HepG2 (cell line): ENCODE measurements at regions not wholly inside any gene's neighbourhood (a gene's known extent, or its start where the extent isn't known, plus 50 kb on each side); places are given as distances from the start of the nearest gene placed in this dataset.

ENCODE experiments used
- BORCS8-MEF2B ChIP-seq: sonication (generic); formaldehyde crosslinking; IDR thresholded peaks from 2 replicates; pipeline ENCODE4 v1.8.0; 2022; ENCODE audit warnings: mild to moderate bottlenecking, missing genetic modification reagents
- ZKSCAN5 ChIP-seq: sonication (generic); formaldehyde crosslinking; IDR thresholded peaks from 2 replicates; pipeline ENCODE4 v1.5.1; 2020; ENCODE audit warnings: mild to moderate bottlenecking, missing genetic modification reagents
- ZNF12 ChIP-seq: sonication (generic); formaldehyde crosslinking; IDR thresholded peaks from 2 replicates; pipeline ENCODE4 v1.5.0; 2020; ENCODE audit warnings: missing genetic modification reagents
- ZNF737 ChIP-seq: sonication (generic); formaldehyde crosslinking; IDR thresholded peaks from 2 replicates; pipeline ENCODE4 v1.5.0; 2020; ENCODE audit warnings: missing genetic modification reagents, mild to moderate bottlenecking, borderline replicate concordance
- ZNF790 ChIP-seq: sonication (generic); formaldehyde crosslinking; IDR thresholded peaks from 2 replicates; pipeline ENCODE4 v1.8.0; 2022; ENCODE audit warnings: missing genetic modification reagents, mild to moderate bottlenecking, borderline replicate concordance
- TF ChIP-seq, protein P1 (sequence below): IDR thresholded peaks from 2 replicates; pipeline ENCODE4 v1.6.1; 2016; ENCODE audit warnings: low read depth, missing genetic modification reagents, missing compliant biosample characterization
- TF ChIP-seq, protein P2 (sequence below): sonication (generic); formaldehyde crosslinking; IDR thresholded peaks from 2 replicates; pipeline ENCODE4 v1.5.0; 2020; ENCODE audit warnings: missing genetic modification reagents
- TF ChIP-seq, protein P3 (sequence below): sonication (generic); formaldehyde crosslinking; IDR thresholded peaks from 2 replicates; pipeline ENCODE4 v1.5.1; 2020; ENCODE audit warnings: mild to moderate bottlenecking, missing genetic modification reagents, moderate library complexity

DNA sequence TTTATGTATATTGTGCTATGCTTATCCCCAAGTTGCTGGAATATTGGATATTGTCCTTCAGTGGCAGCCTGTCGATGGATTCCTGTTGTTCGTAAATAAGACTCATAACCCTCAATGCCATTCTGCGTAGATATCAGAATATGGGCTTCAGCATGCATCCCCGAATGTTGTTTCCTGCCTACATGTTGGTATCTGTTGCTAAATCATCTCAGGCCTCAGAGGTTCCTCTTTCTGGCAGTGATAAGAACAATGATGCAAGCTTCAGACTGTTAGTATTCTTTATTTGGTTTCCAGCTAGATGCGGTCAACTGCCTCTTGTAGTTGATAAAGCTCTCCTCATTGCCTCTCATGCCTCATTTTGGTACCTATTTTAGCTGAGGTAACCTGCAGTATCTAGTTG lies 2082.6 kb downstream of the MRPL39 start (continued):
- TF ChIP-seq, protein P1, sequence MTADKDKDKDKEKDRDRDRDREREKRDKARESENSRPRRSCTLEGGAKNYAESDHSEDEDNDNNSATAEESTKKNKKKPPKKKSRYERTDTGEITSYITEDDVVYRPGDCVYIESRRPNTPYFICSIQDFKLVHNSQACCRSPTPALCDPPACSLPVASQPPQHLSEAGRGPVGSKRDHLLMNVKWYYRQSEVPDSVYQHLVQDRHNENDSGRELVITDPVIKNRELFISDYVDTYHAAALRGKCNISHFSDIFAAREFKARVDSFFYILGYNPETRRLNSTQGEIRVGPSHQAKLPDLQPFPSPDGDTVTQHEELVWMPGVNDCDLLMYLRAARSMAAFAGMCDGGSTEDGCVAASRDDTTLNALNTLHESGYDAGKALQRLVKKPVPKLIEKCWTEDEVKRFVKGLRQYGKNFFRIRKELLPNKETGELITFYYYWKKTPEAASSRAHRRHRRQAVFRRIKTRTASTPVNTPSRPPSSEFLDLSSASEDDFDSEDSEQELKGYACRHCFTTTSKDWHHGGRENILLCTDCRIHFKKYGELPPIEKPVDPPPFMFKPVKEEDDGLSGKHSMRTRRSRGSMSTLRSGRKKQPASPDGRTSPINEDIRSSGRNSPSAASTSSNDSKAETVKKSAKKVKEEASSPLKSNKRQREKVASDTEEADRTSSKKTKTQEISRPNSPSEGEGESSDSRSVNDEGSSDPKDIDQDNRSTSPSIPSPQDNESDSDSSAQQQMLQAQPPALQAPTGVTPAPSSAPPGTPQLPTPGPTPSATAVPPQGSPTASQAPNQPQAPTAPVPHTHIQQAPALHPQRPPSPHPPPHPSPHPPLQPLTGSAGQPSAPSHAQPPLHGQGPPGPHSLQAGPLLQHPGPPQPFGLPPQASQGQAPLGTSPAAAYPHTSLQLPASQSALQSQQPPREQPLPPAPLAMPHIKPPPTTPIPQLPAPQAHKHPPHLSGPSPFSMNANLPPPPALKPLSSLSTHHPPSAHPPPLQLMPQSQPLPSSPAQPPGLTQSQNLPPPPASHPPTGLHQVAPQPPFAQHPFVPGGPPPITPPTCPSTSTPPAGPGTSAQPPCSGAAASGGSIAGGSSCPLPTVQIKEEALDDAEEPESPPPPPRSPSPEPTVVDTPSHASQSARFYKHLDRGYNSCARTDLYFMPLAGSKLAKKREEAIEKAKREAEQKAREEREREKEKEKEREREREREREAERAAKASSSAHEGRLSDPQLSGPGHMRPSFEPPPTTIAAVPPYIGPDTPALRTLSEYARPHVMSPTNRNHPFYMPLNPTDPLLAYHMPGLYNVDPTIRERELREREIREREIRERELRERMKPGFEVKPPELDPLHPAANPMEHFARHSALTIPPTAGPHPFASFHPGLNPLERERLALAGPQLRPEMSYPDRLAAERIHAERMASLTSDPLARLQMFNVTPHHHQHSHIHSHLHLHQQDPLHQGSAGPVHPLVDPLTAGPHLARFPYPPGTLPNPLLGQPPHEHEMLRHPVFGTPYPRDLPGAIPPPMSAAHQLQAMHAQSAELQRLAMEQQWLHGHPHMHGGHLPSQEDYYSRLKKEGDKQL (CRISPR knock-in tag) = no peak
- TF ChIP-seq ZKSCAN5 (no peak), ZNF790 (CRISPR knock-in tag) (no peak), ZNF737 (CRISPR knock-in tag) (no peak), ZNF12 (no peak), BORCS8-MEF2B (CRISPR knock-in tag) (no peak)
- TF ChIP-seq, protein P2, sequence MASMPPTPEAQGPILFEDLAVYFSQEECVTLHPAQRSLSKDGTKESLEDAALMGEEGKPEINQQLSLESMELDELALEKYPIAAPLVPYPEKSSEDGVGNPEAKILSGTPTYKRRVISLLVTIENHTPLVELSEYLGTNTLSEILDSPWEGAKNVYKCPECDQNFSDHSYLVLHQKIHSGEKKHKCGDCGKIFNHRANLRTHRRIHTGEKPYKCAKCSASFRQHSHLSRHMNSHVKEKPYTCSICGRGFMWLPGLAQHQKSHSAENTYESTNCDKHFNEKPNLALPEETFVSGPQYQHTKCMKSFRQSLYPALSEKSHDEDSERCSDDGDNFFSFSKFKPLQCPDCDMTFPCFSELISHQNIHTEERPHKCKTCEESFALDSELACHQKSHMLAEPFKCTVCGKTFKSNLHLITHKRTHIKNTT (CRISPR knock-in tag) = no peak
- TF ChIP-seq, protein P3, sequence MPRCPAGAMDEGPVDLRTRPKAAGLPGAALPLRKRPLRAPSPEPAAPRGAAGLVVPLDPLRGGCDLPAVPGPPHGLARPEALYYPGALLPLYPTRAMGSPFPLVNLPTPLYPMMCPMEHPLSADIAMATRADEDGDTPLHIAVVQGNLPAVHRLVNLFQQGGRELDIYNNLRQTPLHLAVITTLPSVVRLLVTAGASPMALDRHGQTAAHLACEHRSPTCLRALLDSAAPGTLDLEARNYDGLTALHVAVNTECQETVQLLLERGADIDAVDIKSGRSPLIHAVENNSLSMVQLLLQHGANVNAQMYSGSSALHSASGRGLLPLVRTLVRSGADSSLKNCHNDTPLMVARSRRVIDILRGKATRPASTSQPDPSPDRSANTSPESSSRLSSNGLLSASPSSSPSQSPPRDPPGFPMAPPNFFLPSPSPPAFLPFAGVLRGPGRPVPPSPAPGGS (CRISPR knock-in tag) = no peak
